BLaER1 (cell line): ENCODE measurements at regions not wholly inside any gene's neighbourhood (a gene's known extent, or its start where the extent isn't known, plus 50 kb on each side); places are given as distances from the start of the nearest gene placed in this dataset.

Experiments
- H3K27ac ChIP-seq: shearing (Covaris generic); formaldehyde crosslinking; 2 replicates; pipeline ENCODE4 v1.8.1; 2022
- H3K27me3 ChIP-seq: shearing (Covaris generic); formaldehyde crosslinking; 2 replicates; pipeline ENCODE4 v1.8.1; 2022
- H3K36me3 ChIP-seq: shearing (Covaris generic); formaldehyde crosslinking; 2 replicates; pipeline ENCODE4 v1.8.1; 2022
- H3K4me1 ChIP-seq: shearing (Covaris generic); formaldehyde crosslinking; 2 replicates; pipeline ENCODE4 v1.8.1; 2022
- H3K4me2 ChIP-seq: shearing (Covaris generic); formaldehyde crosslinking; 2 replicates; pipeline ENCODE4 v1.8.1; 2022
- H3K4me3 ChIP-seq: shearing (Covaris generic); formaldehyde crosslinking; 2 replicates; pipeline ENCODE4 v1.8.1; 2022
- H3K9ac ChIP-seq: shearing (Covaris generic); formaldehyde crosslinking; 2 replicates; pipeline ENCODE4 v1.8.1; 2022
- H3K9me3 ChIP-seq: shearing (Covaris generic); formaldehyde crosslinking; 2 replicates; pipeline ENCODE4 v1.8.1; 2022
- H4K20me1 ChIP-seq: shearing (Covaris generic); formaldehyde crosslinking; 2 replicates; pipeline ENCODE4 v1.8.1; 2022
- Cebpa-rat ChIP-seq: shearing (Covaris generic); IDR thresholded peaks from 2 replicates; pipeline ENCODE4 v1.8.1; 2022

DNA sequence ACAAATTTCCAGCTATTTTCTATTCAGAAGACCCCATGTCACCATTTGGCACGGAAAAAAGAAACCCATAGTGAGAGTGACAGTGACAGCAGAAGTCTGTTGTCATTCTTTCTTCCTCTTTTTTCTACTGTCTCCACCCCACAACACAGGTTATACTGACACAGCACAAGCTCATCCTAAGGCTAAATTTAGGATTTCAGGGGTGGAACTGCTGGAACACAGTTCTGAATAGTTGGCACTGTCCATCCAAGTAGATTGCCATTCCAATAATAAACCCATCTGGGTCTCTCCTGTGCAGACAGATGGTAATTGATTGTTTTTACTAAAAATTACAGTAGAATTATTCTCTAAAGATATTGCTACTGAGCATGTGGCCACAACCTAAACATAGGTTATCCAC, 95.2 kb upstream of the C11orf87 start:
- no peak for TF ChIP-seq Cebpa-rat
- no peak overlapping the region for H3K4me3 ChIP-seq
- no peak overlapping the region for H3K4me2 ChIP-seq
- H3K9me3 ChIP-seq = no peaks in the 10 kb centered on the region
- no peaks in the 10 kb centered on the region for H3K4me1 ChIP-seq
- H3K9ac ChIP-seq = no peak overlapping the region
- H3K36me3 ChIP-seq = no peaks in the 10 kb centered on the region
- no peaks in the 10 kb centered on the region for H3K27me3 ChIP-seq
- H3K27ac ChIP-seq = no peak overlapping the region
- no peaks in the 10 kb centered on the region for H4K20me1 ChIP-seq

DNA sequence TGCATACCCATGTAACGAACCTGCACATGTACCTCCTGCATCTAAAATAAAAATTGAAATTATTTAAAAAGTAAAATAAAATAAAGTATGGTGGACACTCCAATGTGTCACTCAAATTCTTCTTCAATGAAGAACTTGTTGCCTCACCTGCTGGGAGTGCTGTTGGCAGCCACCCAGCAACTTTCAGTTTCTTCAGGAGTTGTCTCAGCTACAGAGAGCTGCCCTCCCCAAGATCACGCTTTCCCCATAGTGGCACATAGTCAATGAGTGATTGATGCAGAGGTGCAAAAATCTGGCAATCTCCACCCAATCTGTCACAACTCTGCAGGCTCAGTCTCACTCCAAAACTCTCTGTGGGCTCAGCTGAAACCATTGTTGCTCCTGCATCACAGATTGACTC, 92.3 kb upstream of the C11orf87 start:
- no peak overlapping the region for H3K4me3 ChIP-seq
- H3K4me1 ChIP-seq = no peaks in the 10 kb centered on the region
- H3K27me3 ChIP-seq = no peaks in the 10 kb centered on the region
- H3K4me2 ChIP-seq = no peak overlapping the region
- no peak overlapping the region for H3K27ac ChIP-seq
- no peaks in the 10 kb centered on the region for H4K20me1 ChIP-seq
- H3K9me3 ChIP-seq = no peaks in the 10 kb centered on the region
- no peak for TF ChIP-seq Cebpa-rat
- no peaks in the 10 kb centered on the region for H3K36me3 ChIP-seq
- no peak overlapping the region for H3K9ac ChIP-seq

DNA sequence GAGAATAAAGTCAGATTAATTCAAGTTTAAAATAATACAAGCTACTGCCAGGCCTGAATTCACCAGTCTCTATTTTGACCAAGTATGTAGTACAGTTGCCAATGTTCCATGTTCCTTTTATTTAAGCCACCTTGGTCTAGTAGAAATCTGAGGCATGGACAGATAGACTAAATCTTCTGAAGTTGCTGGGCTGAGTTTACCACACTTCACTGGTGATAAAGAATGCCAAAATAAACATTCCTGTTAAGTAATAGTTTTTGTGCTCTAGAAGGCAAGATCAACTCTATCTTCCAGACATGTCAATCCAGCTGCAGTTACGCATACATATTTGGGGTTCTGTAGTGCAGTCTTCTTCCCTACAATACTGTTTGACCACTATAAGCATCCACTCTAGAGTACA, 83.9 kb upstream of the C11orf87 start:
- H3K36me3 ChIP-seq = no peaks in the 10 kb centered on the region
- no peak for TF ChIP-seq Cebpa-rat
- no peaks in the 10 kb centered on the region for H3K27me3 ChIP-seq
- H3K9me3 ChIP-seq = no peaks in the 10 kb centered on the region
- H3K4me2 ChIP-seq = no peak overlapping the region
- no peak overlapping the region for H3K27ac ChIP-seq
- no peak overlapping the region for H3K4me3 ChIP-seq
- H3K9ac ChIP-seq = no peak overlapping the region
- no peaks in the 10 kb centered on the region for H4K20me1 ChIP-seq
- no peaks in the 10 kb centered on the region for H3K4me1 ChIP-seq

DNA sequence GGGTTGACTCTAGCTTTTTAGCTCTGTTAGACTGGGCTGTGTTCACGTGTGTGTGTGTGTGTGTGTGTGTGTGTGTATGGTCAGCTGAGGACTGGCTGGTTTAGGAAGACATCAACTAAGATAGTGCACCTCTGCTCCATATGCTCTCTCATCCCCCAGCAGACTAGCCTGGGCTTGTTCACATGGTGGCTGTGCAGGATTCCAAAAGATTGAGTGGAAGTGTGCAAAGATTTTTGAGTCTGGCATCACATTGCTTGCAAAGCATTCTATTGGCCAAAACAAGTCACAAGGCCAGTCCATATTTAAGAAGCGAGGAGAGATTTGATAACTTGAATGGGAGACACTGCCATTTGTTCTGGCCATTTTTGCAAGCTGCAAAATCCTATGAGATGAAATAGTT, 79.7 kb upstream of the C11orf87 start:
- H4K20me1 ChIP-seq = no peaks in the 10 kb centered on the region
- no peak for TF ChIP-seq Cebpa-rat
- H3K9ac ChIP-seq = no peak overlapping the region
- no peaks in the 10 kb centered on the region for H3K36me3 ChIP-seq
- H3K4me3 ChIP-seq = no peak overlapping the region
- no peak overlapping the region for H3K4me2 ChIP-seq
- no peaks in the 10 kb centered on the region for H3K27me3 ChIP-seq
- no peaks in the 10 kb centered on the region for H3K9me3 ChIP-seq
- no peaks in the 10 kb centered on the region for H3K4me1 ChIP-seq
- H3K27ac ChIP-seq = no peak overlapping the region

DNA sequence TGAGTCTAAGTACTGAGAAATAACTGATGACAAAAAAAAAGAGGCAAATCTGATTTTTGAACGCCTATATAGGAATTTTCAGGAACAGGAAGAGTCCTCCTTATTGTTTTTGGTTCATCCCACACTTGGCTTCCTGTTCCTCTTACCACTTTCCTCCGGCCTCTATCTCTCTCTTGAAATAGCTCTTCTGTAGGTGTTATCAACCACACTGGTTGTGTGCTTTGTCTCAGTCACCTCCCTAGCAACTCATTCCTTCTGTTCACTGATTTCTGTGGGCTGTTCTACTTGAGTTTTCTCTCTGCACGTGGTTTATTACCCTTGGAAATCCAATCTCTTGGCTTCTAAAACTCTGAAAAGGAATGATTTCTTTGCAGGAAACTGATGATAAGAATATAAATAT, 78.7 kb upstream of the C11orf87 start:
- Histone ChIP-seq H3K4me1 (no peaks in the 10 kb centered on the region), H3K4me3 (no peak overlapping the region), H3K27me3 (no peaks in the 10 kb centered on the region), H3K9me3 (no peaks in the 10 kb centered on the region), H3K36me3 (no peaks in the 10 kb centered on the region), H4K20me1 (no peaks in the 10 kb centered on the region), H3K9ac (no peak overlapping the region), H3K4me2 (no peak overlapping the region), H3K27ac (no peak overlapping the region)
- TF ChIP-seq Cebpa-rat = no peak

DNA sequence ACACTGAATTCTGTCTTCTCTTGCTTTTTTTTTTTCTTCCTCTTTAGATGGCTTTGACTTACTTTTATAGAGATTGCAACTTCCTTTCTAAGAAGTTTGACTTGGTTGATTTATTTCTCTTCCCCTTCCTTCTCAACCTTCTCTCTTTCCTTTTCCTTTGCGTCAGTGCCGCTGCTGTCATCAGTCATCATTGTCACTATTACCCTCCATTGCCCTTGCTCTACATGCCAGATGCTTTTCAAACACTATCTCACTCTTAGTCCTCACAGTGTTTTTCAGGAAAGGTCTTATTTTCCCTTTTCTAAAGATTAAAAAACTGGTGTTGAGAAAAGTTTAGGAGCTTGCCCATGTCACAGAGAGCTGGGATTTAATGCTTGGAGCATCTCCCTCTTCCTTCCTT, 74.7 kb upstream of the C11orf87 start:
- Histone ChIP-seq H3K36me3 (no peaks in the 10 kb centered on the region), H3K4me1 (no peaks in the 10 kb centered on the region), H3K9me3 (no peaks in the 10 kb centered on the region), H3K4me3 (no peak overlapping the region), H4K20me1 (no peaks in the 10 kb centered on the region), H3K9ac (no peak overlapping the region), H3K27ac (no peak overlapping the region), H3K4me2 (no peak overlapping the region), H3K27me3 (no peaks in the 10 kb centered on the region)
- TF ChIP-seq Cebpa-rat = no peak

DNA sequence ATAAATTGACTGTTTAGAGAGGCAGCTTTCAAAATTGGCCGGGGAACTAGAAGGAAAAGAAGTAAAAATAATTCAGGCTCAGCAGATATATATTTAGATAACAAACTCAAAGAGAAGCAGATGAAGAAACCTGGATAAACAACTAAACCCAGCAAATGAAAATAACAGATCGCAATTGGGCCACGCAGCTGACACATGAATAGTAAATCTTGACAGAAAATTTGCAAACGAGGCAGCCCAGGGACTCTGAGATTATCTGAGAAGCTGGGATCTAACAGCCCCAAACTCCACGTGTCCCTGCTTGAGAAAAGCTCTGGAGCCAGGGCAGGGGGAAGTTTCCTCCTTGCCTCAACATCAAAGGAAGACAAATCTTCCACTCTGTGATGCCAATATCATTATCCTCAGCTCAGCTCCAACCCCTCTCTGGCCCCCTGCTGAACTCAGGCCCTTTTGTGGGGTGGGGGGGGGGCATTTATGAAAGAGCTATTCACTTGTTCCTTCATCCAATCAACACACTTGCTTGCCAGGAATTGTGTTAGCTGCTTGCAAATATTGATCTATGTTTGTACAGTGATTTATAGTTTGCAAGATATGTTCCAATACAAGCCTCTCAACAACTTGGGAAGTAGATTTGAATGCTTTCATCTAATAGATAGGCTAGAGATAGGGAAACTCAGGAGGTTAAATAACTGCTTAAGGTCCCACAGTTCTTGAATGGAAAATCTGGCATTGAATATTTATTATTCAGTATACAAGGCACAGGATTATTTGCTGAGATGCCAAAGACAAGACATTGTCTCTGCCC, 72.5 kb upstream of the C11orf87 start:
- Histone ChIP-seq H3K27ac (no peak overlapping the region), H3K27me3 (no peaks in the 10 kb centered on the region), H3K36me3 (no peaks in the 10 kb centered on the region), H3K4me1 (no peaks in the 10 kb centered on the region), H4K20me1 (no peaks in the 10 kb centered on the region), H3K4me3 (no peak overlapping the region), H3K9me3 (no peaks in the 10 kb centered on the region), H3K4me2 (no peak overlapping the region), H3K9ac (no peak overlapping the region)
- TF ChIP-seq Cebpa-rat = no peak

DNA sequence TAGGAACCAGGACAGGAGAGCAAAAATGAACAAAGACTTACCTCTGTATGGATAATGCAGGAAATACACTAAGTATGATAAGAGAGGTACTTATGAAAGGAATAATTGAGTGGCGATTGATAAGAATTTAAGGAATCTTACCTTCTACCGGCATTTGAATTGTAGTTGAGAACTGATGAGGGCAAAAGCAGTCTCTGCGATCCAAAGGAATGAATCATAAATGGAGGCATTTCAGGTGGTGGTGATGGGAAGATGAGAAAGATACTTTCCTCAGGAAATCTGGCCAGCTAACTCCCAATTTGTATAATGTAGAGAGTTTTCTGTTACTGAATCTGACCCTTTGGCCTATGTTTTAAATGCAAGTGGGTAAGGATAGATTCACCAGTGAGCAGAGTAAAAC, 71.9 kb upstream of the C11orf87 start:
- Histone ChIP-seq H3K4me2 (no peak overlapping the region), H3K4me3 (no peak overlapping the region), H3K27ac (no peak overlapping the region), H3K27me3 (no peaks in the 10 kb centered on the region), H3K9ac (no peak overlapping the region), H3K9me3 (no peaks in the 10 kb centered on the region), H4K20me1 (no peaks in the 10 kb centered on the region), H3K4me1 (no peaks in the 10 kb centered on the region), H3K36me3 (no peaks in the 10 kb centered on the region)
- TF ChIP-seq Cebpa-rat = no peak

DNA sequence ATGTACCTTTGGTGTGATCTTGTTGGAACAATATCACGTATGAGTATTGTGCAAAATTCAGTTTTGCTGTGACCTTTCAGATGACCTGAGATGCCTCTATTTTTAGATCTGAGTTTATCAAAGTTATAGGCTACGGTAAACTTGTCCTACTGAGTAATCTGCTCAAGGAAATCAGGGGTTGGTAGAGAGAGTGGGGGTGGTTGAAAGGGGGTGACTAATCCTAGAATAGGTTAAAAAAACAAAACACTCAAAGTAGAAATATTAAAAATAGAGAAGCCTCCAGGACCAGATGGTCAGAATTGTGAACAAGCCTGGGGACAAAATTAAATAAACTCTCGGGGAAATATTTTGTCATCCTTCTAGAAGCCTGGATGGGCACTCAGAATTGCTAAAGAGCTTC, 59.9 kb upstream of the C11orf87 start:
- H3K4me1 ChIP-seq = no peaks in the 10 kb centered on the region
- no peak overlapping the region for H3K4me3 ChIP-seq
- no peaks in the 10 kb centered on the region for H4K20me1 ChIP-seq
- H3K4me2 ChIP-seq = no peak overlapping the region
- no peaks in the 10 kb centered on the region for H3K9me3 ChIP-seq
- no peak for TF ChIP-seq Cebpa-rat
- H3K27ac ChIP-seq = no peak overlapping the region
- H3K36me3 ChIP-seq = no peaks in the 10 kb centered on the region
- no peak overlapping the region for H3K9ac ChIP-seq
- H3K27me3 ChIP-seq = no peaks in the 10 kb centered on the region

DNA sequence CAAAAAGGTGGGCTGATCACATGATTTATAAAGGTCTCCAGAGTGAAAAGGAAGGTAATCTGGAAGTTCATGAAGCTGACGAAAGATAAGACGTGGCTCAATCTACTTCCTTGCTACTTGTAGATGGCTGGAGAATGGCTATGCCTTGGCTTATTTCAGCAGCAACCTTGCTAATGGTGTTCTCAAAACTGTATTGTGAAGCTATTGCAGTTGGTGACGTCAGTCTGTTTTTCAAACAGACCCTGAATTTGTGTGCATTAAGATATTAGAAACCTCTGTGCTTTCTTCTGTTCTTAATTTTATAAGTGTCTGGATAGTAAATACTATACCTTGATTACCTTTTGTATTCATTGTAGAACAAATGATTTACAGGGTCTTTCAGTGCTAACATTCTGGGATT, 58.3 kb upstream of the C11orf87 start:
- TF ChIP-seq Cebpa-rat = no peak
- no peak overlapping the region for H3K27ac ChIP-seq
- H3K9me3 ChIP-seq = no peaks in the 10 kb centered on the region
- H3K4me3 ChIP-seq = no peak overlapping the region
- H3K4me1 ChIP-seq = no peaks in the 10 kb centered on the region
- no peaks in the 10 kb centered on the region for H4K20me1 ChIP-seq
- H3K27me3 ChIP-seq = no peaks in the 10 kb centered on the region
- no peaks in the 10 kb centered on the region for H3K36me3 ChIP-seq
- no peak overlapping the region for H3K4me2 ChIP-seq
- H3K9ac ChIP-seq = no peak overlapping the region

DNA sequence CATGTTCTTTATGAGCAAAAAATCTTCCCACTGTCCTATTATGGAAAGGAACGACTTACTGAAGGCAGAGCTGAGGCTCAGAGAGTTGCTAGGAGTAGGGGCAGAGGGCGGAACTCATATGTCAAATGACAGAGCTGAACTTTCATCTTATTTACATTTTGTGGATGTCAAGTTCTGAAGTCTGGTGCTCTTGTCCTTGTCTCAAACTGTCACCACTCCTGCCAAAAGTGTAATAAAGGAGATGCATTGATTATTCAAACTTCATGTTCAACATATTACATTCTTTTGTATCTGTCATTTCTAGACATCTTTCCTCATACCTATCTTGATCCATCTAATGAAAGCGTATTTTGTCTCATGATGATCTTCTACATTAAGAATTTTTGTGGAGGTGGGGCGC, 57.1 kb upstream of the C11orf87 start:
- Histone ChIP-seq H3K9me3 (no peaks in the 10 kb centered on the region), H3K9ac (no peak overlapping the region), H3K27ac (no peak overlapping the region), H3K4me2 (no peak overlapping the region), H3K4me1 (no peaks in the 10 kb centered on the region), H4K20me1 (no peaks in the 10 kb centered on the region), H3K4me3 (no peak overlapping the region), H3K27me3 (no peaks in the 10 kb centered on the region), H3K36me3 (no peaks in the 10 kb centered on the region)
- TF ChIP-seq Cebpa-rat = no peak
